NCI-H1092 treated with DMSO at 0.1 percent for 48 hours (cell line): ENCODE measurements at regions not wholly inside any gene's neighbourhood (a gene's known extent, or its start where the extent isn't known, plus 50 kb on each side); places are given as distances from the start of the nearest gene placed in this dataset.
"Not testable (repeated sequence)": the region's sequence is repeated elsewhere in the genome, so short reads cannot be mapped to it uniquely, and the experiment has no call there.

Source experiments
- DNase-seq: peaks from one replicate; lab custom pipeline; 2025; lab: John Stamatoyannopoulos, UW

- DNase-seq: no peak
These were observed 95.5 kb upstream of the TBX5 start for GRCh38 chr12:114501474-114501807.

- no peak for DNase-seq
These were observed 95.0 kb upstream of the TBX5 start for GRCh38 chr12:114500775-114501473.

- DNase-seq: no peak
These were observed 94.2 kb upstream of the TBX5 start for GRCh38 chr12:114500131-114500530.

GRCh38 chr12:114499338-114499737, 93.4 kb upstream of the TBX5 start:
- no peak for DNase-seq

- DNase-seq: no peak
These were observed 86.0 kb upstream of the TBX5 start for GRCh38 chr12:114491916-114492315.

GRCh38 chr12:114484822-114485459, 79.0 kb upstream of the TBX5 start:
- not testable (repeated sequence) for DNase-seq

GRCh38 chr12:114483996-114484395, 78.1 kb upstream of the TBX5 start:
- DNase-seq: no peak

GRCh38 chr12:114481200-114481535, 75.2 kb upstream of the TBX5 start:
- DNase-seq: no peak

GRCh38 chr12:114480337-114481199, 74.6 kb upstream of the TBX5 start:
- DNase-seq: no peak

- DNase-seq: no peak
These were observed 73.9 kb upstream of the TBX5 start for GRCh38 chr12:114479831-114480230.

- DNase-seq: no peak
These were observed 72.9 kb upstream of the TBX5 start for GRCh38 chr12:114478865-114479264.

- no peak for DNase-seq
These were observed 72.0 kb upstream of the TBX5 start for GRCh38 chr12:114477989-114478395.

- DNase-seq: peak; percentile 34
These were observed 70.2 kb upstream of the TBX5 start for GRCh38 chr12:114476159-114476558.

- no peak for DNase-seq
These were observed 67.8 kb upstream of the TBX5 start for GRCh38 chr12:114473717-114474116.

GRCh38 chr12:114473018-114473417, 67.1 kb upstream of the TBX5 start:
- DNase-seq: no peak

- no peak for DNase-seq
These were observed 51.7 kb upstream of the TBX5 start for GRCh38 chr12:114457620-114458019.
